Subcutaneous abdominal adipose tissue (tissue), 5 donors: ENCODE measurements at regions not wholly inside any gene's neighbourhood (a gene's known extent, or its start where the extent isn't known, plus 50 kb on each side); places are given as distances from the start of the nearest gene placed in this dataset.
"Not testable (repeated sequence)": the region's sequence is repeated elsewhere in the genome, so short reads cannot be mapped to it uniquely, and the experiment has no call there.

ENCODE experiments used
- H3K27ac ChIP-seq: one replicate; pipeline ENCODE4 v1.7.0; 2013; ENCODE audit warnings: low read depth, mild to moderate bottlenecking, inconsistent platforms, low read length, moderate library complexity
- H3K27me3 ChIP-seq, 5 donors: one replicate each; pipeline ENCODE4 v1.7.0; 2013; ENCODE audit warnings: low read length in 5 of 5, inconsistent platforms in 1 of 5; ENCODE audit not compliant: control insufficient read depth in 5 of 5, insufficient read depth in 4 of 5
- H3K36me3 ChIP-seq, 5 donors: one replicate each; pipeline ENCODE4 v1.7.0; 2013; ENCODE audit warnings: low read length in 5 of 5; ENCODE audit not compliant: control insufficient read depth in 5 of 5, insufficient read depth in 5 of 5
- H3K4me1 ChIP-seq, 5 donors: one replicate each; pipeline ENCODE4 v1.7.0; 2013; ENCODE audit warnings: low read length in 5 of 5, mild to moderate bottlenecking in 3 of 5, moderate library complexity in 1 of 5; ENCODE audit not compliant: control insufficient read depth in 5 of 5, insufficient read depth in 5 of 5
- H3K4me3 ChIP-seq, 5 donors: one replicate each; pipeline ENCODE4 v1.7.0; 2013; ENCODE audit warnings: low read length in 5 of 5, low read depth in 1 of 5
- H3K9ac ChIP-seq, 5 donors: one replicate each; pipeline ENCODE4 v1.7.0; 2013; ENCODE audit warnings: low read length in 5 of 5, mild to moderate bottlenecking in 4 of 5, moderate library complexity in 3 of 5
- H3K9me3 ChIP-seq, 5 donors: one replicate each; pipeline ENCODE4 v1.7.0; 2013; ENCODE audit warnings: low read length in 5 of 5; ENCODE audit not compliant: control insufficient read depth in 5 of 5
- donor health status: healthy.
- donor health status: healthy.
- donor health status: healthy.
- donor health status: healthy.
- donor health status: healthy.

DNA sequence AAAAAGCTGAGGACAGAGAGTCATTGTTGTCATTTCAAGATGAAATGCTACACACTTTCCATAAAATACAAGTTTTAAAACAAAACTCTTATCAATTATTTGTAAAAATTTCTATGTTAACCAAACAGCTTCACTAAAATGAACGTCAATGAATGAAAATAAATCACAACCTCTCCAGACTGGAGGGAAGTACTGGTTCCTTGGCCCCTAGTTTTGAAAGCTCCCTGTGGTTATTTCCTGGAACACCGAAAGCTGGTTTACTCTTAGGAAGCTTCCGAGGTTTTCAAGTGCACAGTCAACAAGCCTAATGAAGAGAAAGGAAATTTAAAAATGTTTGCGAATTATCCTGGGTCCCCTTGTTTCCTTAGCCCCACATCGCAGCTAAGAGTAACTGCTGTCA lies 191.1 kb upstream of the TTC29 start:
- H3K9ac ChIP-seq = no peak overlapping the region
- no peak overlapping the region for H3K4me3 ChIP-seq
- peak overlapping the region; percentile 56 for H3K27ac ChIP-seq
- H3K36me3 ChIP-seq = no peaks in the 10 kb centered on the region
- H3K27me3 ChIP-seq = no peaks in the 10 kb centered on the region
- H3K9me3 ChIP-seq = no peaks in the 10 kb centered on the region
- peaks cover 0 to 28% (median 18%) of the 10 kb centered on the region in 5 donors for H3K4me1 ChIP-seq

DNA sequence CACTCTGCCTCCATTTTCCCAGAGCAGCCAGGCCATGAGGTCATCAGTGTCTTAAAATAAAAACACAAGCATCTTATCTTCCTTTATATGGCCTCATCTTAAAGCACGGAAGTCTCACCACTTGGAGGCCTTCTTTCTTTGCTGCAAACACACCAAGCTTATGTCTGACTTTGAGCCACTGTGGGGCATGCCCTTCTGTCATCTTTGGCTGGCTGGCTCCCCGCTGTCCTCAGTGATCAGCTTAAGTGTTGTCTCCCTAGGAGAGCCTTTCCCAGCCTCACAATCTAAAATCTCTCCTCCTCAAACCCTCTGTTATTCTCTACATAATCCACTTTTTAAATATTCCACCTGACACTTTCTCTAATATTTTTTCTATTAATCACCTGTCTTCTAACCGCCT lies 191.6 kb upstream of the TTC29 start:
- Histone ChIP-seq H3K9ac (no peak overlapping the region), H3K27ac (peak overlapping the region; percentile 56), H3K9me3 (no peaks in the 10 kb centered on the region), H3K36me3 (no peaks in the 10 kb centered on the region), H3K4me3 (no peak overlapping the region), H3K4me1 (peaks cover 0 to 28% (median 18%) of the 10 kb centered on the region in 5 donors), H3K27me3 (no peaks in the 10 kb centered on the region)

DNA sequence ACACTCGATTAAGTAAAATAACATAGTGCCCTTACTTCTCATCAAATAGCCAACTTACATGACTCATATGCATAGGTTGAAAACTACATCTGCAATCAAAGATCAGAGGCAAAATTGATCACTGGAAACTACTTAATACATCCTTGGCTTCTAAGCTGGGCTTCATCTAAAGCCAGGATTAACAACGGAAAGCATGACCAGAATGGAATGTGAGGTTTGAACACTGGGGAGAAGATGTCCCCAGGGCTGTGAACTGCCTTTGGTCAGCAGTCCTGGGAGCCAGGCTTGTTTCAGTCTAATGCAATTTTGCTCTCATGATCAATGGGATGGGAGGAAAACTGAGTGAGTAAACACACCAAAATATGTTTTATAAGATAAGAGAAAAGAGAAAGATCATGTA lies 192.5 kb upstream of the TTC29 start:
- Histone ChIP-seq H3K4me1 (peaks cover 0 to 28% (median 18%) of the 10 kb centered on the region in 5 donors), H3K9ac (no peak overlapping the region), H3K36me3 (no peaks in the 10 kb centered on the region), H3K27me3 (no peaks in the 10 kb centered on the region), H3K9me3 (no peaks in the 10 kb centered on the region), H3K27ac (no peak overlapping the region), H3K4me3 (no peak overlapping the region)

DNA sequence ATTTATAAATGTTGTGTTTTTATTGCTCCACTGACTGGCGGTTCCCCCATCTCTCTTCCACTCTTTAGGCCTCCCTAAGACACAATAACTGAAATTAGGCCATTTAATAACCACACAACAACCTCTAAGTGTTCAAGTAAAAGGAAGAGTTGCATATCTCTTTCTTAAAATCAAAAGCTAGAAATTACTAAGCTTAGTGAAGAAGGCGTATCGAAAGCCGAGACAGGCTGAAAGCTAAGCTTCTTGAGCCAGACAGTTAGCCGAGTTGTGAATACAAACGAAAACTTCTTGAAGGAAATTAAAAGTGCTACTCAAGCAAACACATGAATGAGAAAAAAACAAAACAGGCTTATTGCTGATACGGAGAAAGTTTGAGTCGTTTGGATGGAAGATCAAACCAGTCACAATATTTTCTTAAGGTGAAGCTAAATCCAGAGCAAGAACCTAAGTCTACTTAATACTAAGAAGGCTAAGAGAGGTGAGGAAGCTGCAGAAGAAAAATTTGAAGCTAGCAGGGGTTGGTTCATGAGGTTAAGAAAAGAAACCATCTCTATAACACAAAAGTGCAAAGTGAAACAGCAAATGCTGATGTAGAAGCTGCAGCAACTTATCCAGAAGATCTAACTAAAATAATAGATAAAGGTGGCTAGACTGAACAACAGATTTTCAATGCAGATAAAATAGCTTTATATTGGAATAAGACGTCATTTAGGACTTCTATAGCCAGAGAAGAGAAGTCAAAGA lies 194.0 kb upstream of the TTC29 start:
- Histone ChIP-seq H3K36me3 (no peaks in the 10 kb centered on the region), H3K27me3 (no peaks in the 10 kb centered on the region), H3K4me1 (peaks cover 0 to 28% (median 18%) of the 10 kb centered on the region in 5 donors), H3K9me3 (no peaks in the 10 kb centered on the region), H3K27ac (no peak overlapping the region), H3K4me3 (no peak overlapping the region), H3K9ac (no peak overlapping the region)

DNA sequence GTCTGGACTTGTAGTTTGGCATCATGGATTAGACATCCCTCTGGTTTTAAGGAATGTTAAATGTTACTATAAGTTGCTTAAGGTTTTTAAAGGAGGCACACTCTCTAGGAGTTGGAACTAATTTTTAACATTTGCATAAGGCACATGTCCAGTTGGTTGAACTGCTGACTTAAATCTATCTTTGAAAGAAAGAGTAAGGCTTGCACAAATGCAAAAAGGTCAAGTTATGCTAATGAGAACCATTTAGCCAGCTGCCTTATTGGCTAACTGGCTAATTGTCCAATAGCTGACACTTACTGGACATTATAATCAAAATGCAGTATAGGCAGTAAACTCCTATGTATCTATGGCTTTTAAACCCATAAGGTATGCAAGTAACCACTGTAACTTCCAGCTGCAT lies 206.1 kb upstream of the TTC29 start:
- Histone ChIP-seq H3K27ac (no peak overlapping the region), H3K4me3 (no peak overlapping the region), H3K9ac (no peak overlapping the region), H3K27me3 (no peaks in the 10 kb centered on the region), H3K9me3 (no peaks in the 10 kb centered on the region), H3K4me1 (peaks cover 0 to 11% (median 9%) of the 10 kb centered on the region in 5 donors), H3K36me3 (no peaks in the 10 kb centered on the region)

DNA sequence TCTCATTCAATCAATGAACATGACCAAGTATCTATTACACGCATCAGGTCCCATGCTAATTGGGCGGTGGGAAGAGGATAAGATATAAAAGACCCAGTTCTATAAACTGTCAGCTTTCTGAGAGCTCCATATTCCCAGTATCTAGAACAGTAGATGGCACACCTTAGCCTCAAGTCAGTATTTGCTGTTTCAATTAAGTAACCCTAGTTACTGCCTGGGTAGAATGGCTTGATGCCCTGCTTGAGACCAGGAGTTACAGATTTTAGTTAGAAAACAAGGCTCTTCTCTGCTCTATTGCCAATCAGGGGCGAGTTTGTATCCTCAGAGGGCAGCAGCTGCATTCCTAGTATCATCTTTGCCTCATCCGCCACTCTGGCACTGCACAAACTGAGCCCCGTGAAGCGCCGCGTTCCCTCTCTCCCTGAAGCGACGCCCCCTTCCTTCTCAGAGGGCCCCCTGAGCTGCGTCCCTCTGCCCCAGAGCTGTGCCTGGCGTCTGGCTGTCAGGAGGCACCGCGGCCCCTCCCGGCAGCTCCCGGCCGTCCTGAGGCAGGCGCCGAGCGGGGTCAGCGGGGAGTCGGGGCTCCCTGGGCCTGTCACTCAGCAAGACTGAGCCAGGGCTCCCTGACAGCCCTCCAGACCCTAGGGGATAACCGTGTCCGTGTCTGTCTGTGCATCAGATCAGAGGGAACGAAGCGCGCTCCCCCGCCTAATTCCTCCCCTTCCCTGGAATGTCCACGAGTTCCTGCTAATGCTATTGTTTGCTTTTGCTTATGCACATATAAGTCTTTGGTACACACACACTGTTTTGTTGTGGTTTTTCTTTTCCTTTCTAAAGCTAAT lies 212.4 kb upstream of the TTC29 start:
- H3K27ac ChIP-seq = peak overlapping the region; percentile 62

DNA sequence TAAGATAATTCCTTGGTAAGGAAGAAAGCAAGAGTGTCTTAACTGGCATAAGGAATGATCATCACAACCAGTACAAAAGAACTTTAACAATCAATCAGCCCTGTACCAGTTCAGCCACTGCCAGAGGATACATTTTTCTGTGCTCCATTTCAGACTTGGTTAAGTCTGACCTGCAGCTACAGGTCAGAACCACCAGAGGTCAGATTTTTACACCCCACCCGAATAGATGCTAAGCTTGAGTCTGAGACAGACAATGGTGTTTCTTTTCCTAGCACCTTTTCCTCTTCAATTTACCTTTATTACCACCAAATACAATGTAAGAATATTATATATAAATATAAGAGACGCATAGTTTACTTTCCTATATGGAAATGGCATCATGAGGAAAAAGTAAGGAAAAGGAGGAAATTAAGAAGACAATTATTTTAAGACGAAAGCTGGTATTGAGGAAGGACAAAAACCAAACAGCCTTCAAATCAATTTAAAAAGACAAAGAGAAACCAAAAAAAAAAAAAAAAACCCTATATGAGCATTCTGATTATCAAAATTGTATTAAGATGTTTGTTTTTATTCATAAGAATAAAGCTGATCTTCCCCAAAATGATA lies 215.3 kb upstream of the TTC29 start:
- Histone ChIP-seq H3K4me3 (no peak overlapping the region), H3K9ac (no peak overlapping the region), H3K27me3 (no peaks in the 10 kb centered on the region), H3K27ac (no peak overlapping the region), H3K9me3 (no peaks in the 10 kb centered on the region), H3K4me1 (peaks cover 0 to 20% (median 13%) of the 10 kb centered on the region in 5 donors), H3K36me3 (no peaks in the 10 kb centered on the region)

More for the DNA sequence above, 212.4 kb upstream of the TTC29 start:
- Histone ChIP-seq H3K36me3 (no peaks in the 10 kb centered on the region), H3K9me3 (no peaks in the 10 kb centered on the region), H3K9ac (peak overlapping the region in 4 of 5 donors; percentile 58 to 80 (median 61)), H3K27me3 (no peaks in the 10 kb centered on the region), H3K4me1 (peaks cover 0 to 27% (median 22%) of the 10 kb centered on the region in 5 donors), H3K4me3 (peak overlapping the region; percentile 56 to 70 (median 67))

DNA sequence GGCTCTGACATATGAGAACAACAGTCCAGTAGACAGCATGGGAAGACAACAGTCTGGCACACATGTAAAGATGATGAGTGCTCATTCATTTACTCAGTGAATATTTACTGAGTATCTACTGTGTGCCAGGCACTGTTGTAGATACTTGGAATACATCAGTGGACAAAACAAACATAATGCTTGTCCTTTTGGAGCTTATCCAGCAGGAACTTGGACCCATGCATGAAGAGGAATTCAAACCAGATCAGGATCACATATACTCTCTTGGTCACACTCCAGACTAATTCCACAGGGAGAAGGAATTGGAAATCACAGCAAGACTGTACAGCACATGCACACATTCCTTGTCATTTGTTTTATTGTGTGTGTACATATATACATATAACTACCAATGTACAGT lies 217.6 kb upstream of the TTC29 start:
- Histone ChIP-seq H3K27ac (no peak overlapping the region), H3K9me3 (no peaks in the 10 kb centered on the region), H3K4me1 (peaks cover 0 to 4% (median 3%) of the 10 kb centered on the region in 5 donors), H3K4me3 (no peak overlapping the region), H3K36me3 (no peaks in the 10 kb centered on the region), H3K9ac (no peak overlapping the region), H3K27me3 (no peaks in the 10 kb centered on the region)

DNA sequence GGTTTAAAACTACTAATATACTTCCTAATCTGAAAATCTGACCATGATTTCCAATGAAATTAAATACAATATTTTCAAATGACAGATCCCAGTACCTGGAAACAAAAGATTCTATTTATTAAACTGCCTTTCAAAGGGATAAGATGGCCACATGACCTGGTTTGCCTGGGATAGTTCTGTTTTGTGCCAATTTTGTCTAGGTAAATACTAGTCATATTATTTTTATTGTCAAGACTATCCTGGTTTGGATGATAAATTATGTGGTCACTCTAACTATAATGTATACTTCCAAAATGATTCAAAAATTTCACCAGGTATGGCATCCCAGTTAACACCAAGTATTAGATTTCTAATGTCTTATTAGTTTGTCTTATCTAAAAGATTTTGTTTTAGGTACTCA lies 222.5 kb upstream of the TTC29 start:
- H3K9ac ChIP-seq, H3K27me3 ChIP-seq, H3K4me1 ChIP-seq, H3K9me3 ChIP-seq, H3K27ac ChIP-seq, H3K4me3 ChIP-seq, H3K36me3 ChIP-seq: not testable (repeated sequence)

DNA sequence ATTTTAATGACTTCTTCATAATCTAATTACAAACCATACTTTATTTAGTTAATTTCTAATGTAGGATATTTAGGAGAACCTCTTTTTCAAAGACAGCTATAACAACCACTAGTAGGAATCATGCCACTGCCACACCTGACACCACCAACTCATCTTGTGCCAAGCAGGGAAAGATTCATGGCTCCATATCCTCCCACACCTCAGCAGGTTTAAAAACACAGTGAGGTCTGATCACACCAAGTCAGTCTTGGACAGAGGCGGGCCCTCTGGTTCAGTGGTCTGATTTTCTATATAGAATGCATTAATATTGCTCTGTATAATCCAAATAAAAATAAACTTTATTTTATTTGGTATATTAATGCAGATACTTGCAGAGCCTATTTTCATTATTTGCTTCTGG lies 227.7 kb upstream of the TTC29 start:
- Histone ChIP-seq H3K9ac (no peak overlapping the region), H3K36me3 (no peaks in the 10 kb centered on the region), H3K4me1 (peaks cover 0 to 11% (median 0%) of the 10 kb centered on the region in 5 donors), H3K27me3 (no peaks in the 10 kb centered on the region), H3K4me3 (no peak overlapping the region), H3K9me3 (no peaks in the 10 kb centered on the region), H3K27ac (no peak overlapping the region)
